Smooth muscle cell (in vitro differentiated cells): ENCODE measurements at regions not wholly inside any gene's neighbourhood (a gene's known extent, or its start where the extent isn't known, plus 50 kb on each side); places are given as distances from the start of the nearest gene placed in this dataset.

Experiments
- DNase-seq: peaks from one replicate; lab custom pipeline; 2025; ENCODE audit not compliant: unreplicated experiment; lab: John Stamatoyannopoulos, UW
- H2AFZ ChIP-seq: fragments of 200-600 bp; sonication (generic); 2 replicates; pipeline ENCODE4 v1.6.0; 2016; ENCODE audit warnings: antibody characterized with exemption, low read depth, mild to moderate bottlenecking
- H3F3A ChIP-seq: fragments of 200-600 bp; sonication (generic); 2 replicates; pipeline ENCODE4 v1.6.0; 2017; ENCODE audit warnings: antibody characterized with exemption, low read depth
- H3K27ac ChIP-seq: fragments of 200-600 bp; sonication (generic); 2 replicates; pipeline ENCODE4 v1.5.1; 2016; ENCODE audit warnings: low read depth, mild to moderate bottlenecking
- H3K27me3 ChIP-seq: fragments of 200-600 bp; sonication (generic); 2 replicates; pipeline ENCODE4 v1.6.1; 2016; ENCODE audit warnings: low read depth, mild to moderate bottlenecking
- H3K36me3 ChIP-seq: fragments of 200-600 bp; sonication (generic); 2 replicates; pipeline ENCODE4 v1.5.1; 2016; ENCODE audit warnings: low read depth
- H3K4me1 ChIP-seq: fragments of 200-600 bp; sonication (generic); 2 replicates; pipeline ENCODE4 v1.5.1; 2016; ENCODE audit warnings: low read depth
- H3K4me2 ChIP-seq: fragments of 200-600 bp; sonication (generic); 2 replicates; pipeline ENCODE4 v1.6.0; 2016; ENCODE audit warnings: mild to moderate bottlenecking
- H3K4me3 ChIP-seq: fragments of 200-600 bp; sonication (generic); 2 replicates; pipeline ENCODE4 v1.5.1; 2016; ENCODE audit warnings: mild to moderate bottlenecking
- H3K79me2 ChIP-seq: fragments of 200-600 bp; sonication (generic); 2 replicates; pipeline ENCODE4 v1.6.0; 2016; ENCODE audit warnings: low read depth, mild to moderate bottlenecking
- H3K9ac ChIP-seq: fragments of 200-600 bp; sonication (generic); 2 replicates; pipeline ENCODE4 v1.6.0; 2016; ENCODE audit warnings: low read depth
- H3K9me3 ChIP-seq: fragments of 200-600 bp; sonication (generic); replicated peaks from 2 replicates; pipeline ENCODE4 v1.5.1; 2016; ENCODE audit warnings: low read depth
- H4K20me1 ChIP-seq: fragments of 200-600 bp; sonication (generic); 2 replicates; pipeline ENCODE4 v1.6.0; 2016; ENCODE audit warnings: low read depth
- CTCF ChIP-seq: fragments of 200-600 bp; sonication (generic); IDR thresholded peaks from 2 replicates; pipeline ENCODE4 v1.5.1; 2017; ENCODE audit warnings: borderline replicate concordance, mild to moderate bottlenecking, antibody characterized with exemption; ENCODE audit not compliant: insufficient read depth, poor library complexity, severe bottlenecking
- WGBS: methylation state at CpG from one replicate; pipeline ENCODE4 v1.1.7; 2016; ENCODE audit warnings: low lambda C conversion rate; 5-methylcytosine and 5-hydroxymethylcytosine counted together

- no peak overlapping the region for H3K27ac ChIP-seq
- WGBS = 80% methylated on average over 3 of the region's 3 CpGs
Observed at GRCh38 chr6:88238901-88239300, 72.8 kb upstream of the CNR1 start.

DNA sequence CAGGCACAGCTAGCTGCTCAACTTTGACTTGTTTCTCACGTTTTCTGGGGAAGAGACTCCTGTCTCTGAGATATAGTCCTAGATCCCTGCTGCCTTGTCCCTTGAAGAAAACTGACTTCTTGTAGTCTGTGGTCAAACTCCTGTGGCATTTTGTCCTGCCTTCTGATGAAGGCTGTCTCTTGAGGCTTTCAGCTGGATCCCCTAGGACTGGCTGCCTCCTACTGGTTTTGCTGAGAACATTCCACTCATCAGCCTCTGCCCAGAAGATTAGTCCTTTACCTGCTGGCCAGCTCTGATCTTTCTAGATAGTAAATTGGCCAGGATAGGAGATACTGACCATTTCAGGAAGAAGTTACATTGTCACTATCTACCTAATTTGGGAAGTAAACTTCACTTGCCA is 71.9 kb upstream of the CNR1 start:
- H4K20me1 ChIP-seq = no peaks in the 10 kb centered on the region
- no peak overlapping the region for H3K27ac ChIP-seq
- no peak for DNase-seq
- no peak overlapping the region for H2AFZ ChIP-seq
- H3K9me3 ChIP-seq = peaks cover 3% of the 10 kb centered on the region
- peak; percentile 33 for TF ChIP-seq CTCF
- no peak overlapping the region for H3K4me2 ChIP-seq
- H3K4me1 ChIP-seq = no peaks in the 10 kb centered on the region
- no peaks in the 10 kb centered on the region for H3K27me3 ChIP-seq
- H3K79me2 ChIP-seq = no peaks in the 10 kb centered on the region
- H3K9ac ChIP-seq = no peak overlapping the region
- H3F3A ChIP-seq = no peaks in the 10 kb centered on the region
- H3K36me3 ChIP-seq = no peaks in the 10 kb centered on the region
- no peak overlapping the region for H3K4me3 ChIP-seq
- 52% methylated on average over 1 of the region's 1 CpG for WGBS

More at GRCh38 chr6:88238901-88239300, 72.8 kb upstream of the CNR1 start:
- Histone ChIP-seq H3K79me2 (no peaks in the 10 kb centered on the region), H3K9ac (no peak overlapping the region), H2AFZ (no peak overlapping the region), H4K20me1 (no peaks in the 10 kb centered on the region), H3K9me3 (no peaks in the 10 kb centered on the region), H3K27me3 (no peaks in the 10 kb centered on the region), H3F3A (no peaks in the 10 kb centered on the region), H3K4me1 (no peaks in the 10 kb centered on the region), H3K4me2 (no peak overlapping the region), H3K36me3 (no peaks in the 10 kb centered on the region), H3K4me3 (no peak overlapping the region)
- no peak for DNase-seq
- TF ChIP-seq CTCF = no peak

DNA sequence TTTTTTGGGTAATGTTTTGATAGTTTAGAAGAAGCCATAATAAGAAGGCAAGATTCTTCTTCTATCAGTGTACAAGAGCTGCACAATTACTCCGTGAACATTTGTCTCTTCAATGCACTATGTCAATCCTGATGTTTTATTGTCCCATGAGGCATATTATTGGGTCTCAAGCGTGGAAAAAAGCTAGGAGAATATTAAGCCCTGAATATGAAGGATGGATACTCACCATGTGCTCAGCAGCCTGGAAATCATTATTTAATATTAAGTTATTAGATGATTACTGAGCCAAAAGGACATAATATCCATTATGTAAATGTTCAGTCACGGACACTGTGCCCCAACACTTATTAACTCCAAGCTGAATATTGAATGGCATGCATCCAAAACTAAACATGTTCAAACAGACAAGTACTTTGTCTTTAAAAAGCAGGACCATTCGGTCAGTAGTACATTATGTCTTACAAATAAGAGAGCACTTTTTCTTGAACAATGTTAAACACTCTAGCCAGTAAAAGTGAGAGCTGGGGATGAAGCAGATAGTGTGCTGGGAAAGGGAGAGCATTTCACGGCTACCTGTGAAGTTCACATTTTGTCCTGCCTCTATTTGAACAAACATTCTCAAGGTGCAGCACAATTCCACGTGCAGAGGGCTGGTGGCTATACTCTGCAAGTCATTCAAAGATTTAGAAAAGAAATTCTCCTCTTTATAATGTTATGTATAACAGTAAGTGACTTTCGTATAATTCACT is 70.6 kb upstream of the CNR1 start:
- Histone ChIP-seq H3K27me3 (no peaks in the 10 kb centered on the region), H3K36me3 (no peaks in the 10 kb centered on the region), H3K9ac (no peak overlapping the region), H3K27ac (no peak overlapping the region), H3K9me3 (peaks cover 9% of the 10 kb centered on the region), H4K20me1 (no peaks in the 10 kb centered on the region), H3K4me1 (no peaks in the 10 kb centered on the region), H3K79me2 (no peaks in the 10 kb centered on the region), H3F3A (no peaks in the 10 kb centered on the region), H3K4me2 (no peak overlapping the region), H3K4me3 (no peak overlapping the region), H2AFZ (no peak overlapping the region)
- 88% methylated on average over 7 of the region's 7 CpGs for whole genome bisulfite sequencing
- no peak for DNase-seq
- no peak for TF ChIP-seq CTCF

- WGBS = 79% methylated on average over 1 of the region's 1 CpG
- H4K20me1 ChIP-seq = no peaks in the 10 kb centered on the region
- no peak for TF ChIP-seq CTCF
Observed at GRCh38 chr6:88232753-88233152, 66.6 kb upstream of the CNR1 start.

More at GRCh38 chr6:88232753-88233152, 66.6 kb upstream of the CNR1 start:
- H3K4me1 ChIP-seq = no peaks in the 10 kb centered on the region
- H3K4me2 ChIP-seq = no peak overlapping the region
- no peaks in the 10 kb centered on the region for H3F3A ChIP-seq
- H3K27me3 ChIP-seq = no peaks in the 10 kb centered on the region
- H3K9ac ChIP-seq = no peak overlapping the region
- H3K36me3 ChIP-seq = no peaks in the 10 kb centered on the region
- no peaks in the 10 kb centered on the region for H3K79me2 ChIP-seq
- H3K4me3 ChIP-seq = no peak overlapping the region
- no peak for DNase-seq
- peaks cover 9% of the 10 kb centered on the region for H3K9me3 ChIP-seq
- no peak overlapping the region for H2AFZ ChIP-seq
- H3K27ac ChIP-seq = no peak overlapping the region
